Ectodermal cell (in vitro differentiated cells): ENCODE measurements at regions not wholly inside any gene's neighbourhood (a gene's known extent, or its start where the extent isn't known, plus 50 kb on each side); places are given as distances from the start of the nearest gene placed in this dataset.
"Not testable (repeated sequence)": the region's sequence is repeated elsewhere in the genome, so short reads cannot be mapped to it uniquely, and the experiment has no call there.

Experiments used
- H3K27ac ChIP-seq: 2 replicates; pipeline ENCODE4 v1.7.0; 2013; ENCODE audit warnings: mild to moderate bottlenecking, low read depth, low read length; ENCODE audit not compliant: insufficient read depth, poor library complexity, severe bottlenecking
- H3K27me3 ChIP-seq: 2 replicates; pipeline ENCODE4 v1.7.0; 2013; ENCODE audit warnings: mild to moderate bottlenecking, low read length; ENCODE audit not compliant: insufficient read depth, control insufficient read depth, poor library complexity, severe bottlenecking
- H3K36me3 ChIP-seq: one replicate; pipeline ENCODE4 v1.7.0; 2013; ENCODE audit warnings: low read length; ENCODE audit not compliant: control insufficient read depth, insufficient read depth
- H3K4me1 ChIP-seq: one replicate; pipeline ENCODE4 v1.7.0; 2013; ENCODE audit warnings: low read length; ENCODE audit not compliant: control insufficient read depth, insufficient read depth
- H3K4me3 ChIP-seq: 2 replicates; pipeline ENCODE4 v1.7.0; 2013; ENCODE audit warnings: low read depth, low read length, control low read depth; ENCODE audit not compliant: insufficient read depth
- H3K9me3 ChIP-seq: 2 replicates; pipeline ENCODE4 v1.7.0; 2013; ENCODE audit warnings: mild to moderate bottlenecking, low read length, moderate library complexity; ENCODE audit not compliant: control insufficient read depth
- WGBS, 2 experiments: methylation state at CpG; one replicate each; pipeline ENCODE4 v1.1.7; 2013; ENCODE audit warnings: missing lambda C conversion rate in 2 of 2; 5-methylcytosine and 5-hydroxymethylcytosine counted together

DNA sequence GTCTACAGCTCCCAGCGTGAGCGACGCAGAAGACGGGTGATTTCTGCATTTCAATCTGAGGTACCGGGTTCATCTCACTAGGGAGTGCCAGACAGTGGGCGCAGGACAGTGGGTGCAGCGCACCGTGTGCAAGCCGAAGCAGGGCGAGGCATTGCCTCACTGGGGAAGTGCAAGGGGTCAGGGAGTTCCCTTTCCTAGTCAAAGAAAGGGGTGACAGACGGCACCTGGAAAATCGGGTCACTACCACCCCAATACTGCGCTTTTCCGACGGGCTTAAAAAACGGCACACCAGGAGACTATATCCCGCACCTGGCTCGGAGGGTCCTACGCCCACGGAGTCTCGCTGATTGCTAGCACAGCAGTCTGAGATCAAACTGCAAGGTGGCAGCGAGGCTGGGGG is 95.6 kb downstream of the GPX5 start:
- H3K27me3 ChIP-seq, H3K9me3 ChIP-seq, H3K36me3 ChIP-seq, H3K27ac ChIP-seq: not testable (repeated sequence)
- peak overlapping the region; percentile 23 for H3K4me3 ChIP-seq
- peaks cover 16% of the 10 kb centered on the region for H3K4me1 ChIP-seq
- 3 to 4% methylated on average over 15 to 17 of the region's 22 CpGs for WGBS, 2 experiments

DNA sequence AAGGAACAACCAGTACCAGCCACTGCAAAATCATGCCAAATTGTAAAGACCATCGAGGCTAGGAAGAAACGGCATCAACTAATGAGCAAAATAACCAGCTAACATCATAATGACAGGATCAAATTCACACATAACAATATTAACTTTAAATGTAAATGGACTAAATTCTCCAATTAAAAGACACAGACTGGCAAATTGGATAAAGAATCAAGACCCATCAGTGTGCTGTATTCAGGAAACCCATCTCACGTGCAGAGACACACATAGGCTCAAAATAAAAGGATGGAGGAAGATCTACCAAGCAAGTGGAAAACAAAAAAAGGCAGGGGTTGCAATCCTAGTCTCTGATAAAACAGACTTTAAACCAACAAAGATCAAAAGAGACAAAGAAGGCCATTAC is 97.6 kb downstream of the GPX5 start:
- WGBS, 2 experiments, result no CpG with 5 or more reads among the region's 3 CpGs

DNA sequence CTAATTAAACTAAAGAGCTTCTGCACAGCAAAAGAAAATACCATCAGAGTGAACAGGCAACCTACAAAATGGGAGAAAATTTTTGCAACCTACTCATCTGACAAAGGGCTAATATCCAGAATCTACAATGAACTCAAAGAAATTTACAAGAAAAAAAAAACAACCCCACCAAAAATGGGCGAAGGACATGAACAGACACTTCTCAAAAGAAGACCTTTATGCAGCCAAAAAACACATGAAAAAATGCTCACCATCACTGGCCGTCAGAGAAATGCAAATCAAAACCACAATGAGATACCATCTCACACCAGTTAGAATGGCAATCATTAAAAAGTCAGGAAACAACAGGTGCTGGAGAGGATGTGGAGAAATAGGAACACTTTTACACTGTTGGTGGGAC is 100.7 kb downstream of the GPX5 start:
- H3K4me3 ChIP-seq, H3K4me1 ChIP-seq, H3K27me3 ChIP-seq, H3K9me3 ChIP-seq, H3K27ac ChIP-seq, H3K36me3 ChIP-seq: not testable (repeated sequence)
- WGBS, 2 experiments, result 38 to 60% methylated on average over 1 of the region's 2 CpGs

More for the DNA sequence above, 97.6 kb downstream of the GPX5 start:
- H3K27me3 ChIP-seq, H3K4me3 ChIP-seq, H3K36me3 ChIP-seq, H3K27ac ChIP-seq, H3K9me3 ChIP-seq: not testable (repeated sequence)
- H3K4me1 ChIP-seq, result peaks cover 13% of the 10 kb centered on the region

DNA sequence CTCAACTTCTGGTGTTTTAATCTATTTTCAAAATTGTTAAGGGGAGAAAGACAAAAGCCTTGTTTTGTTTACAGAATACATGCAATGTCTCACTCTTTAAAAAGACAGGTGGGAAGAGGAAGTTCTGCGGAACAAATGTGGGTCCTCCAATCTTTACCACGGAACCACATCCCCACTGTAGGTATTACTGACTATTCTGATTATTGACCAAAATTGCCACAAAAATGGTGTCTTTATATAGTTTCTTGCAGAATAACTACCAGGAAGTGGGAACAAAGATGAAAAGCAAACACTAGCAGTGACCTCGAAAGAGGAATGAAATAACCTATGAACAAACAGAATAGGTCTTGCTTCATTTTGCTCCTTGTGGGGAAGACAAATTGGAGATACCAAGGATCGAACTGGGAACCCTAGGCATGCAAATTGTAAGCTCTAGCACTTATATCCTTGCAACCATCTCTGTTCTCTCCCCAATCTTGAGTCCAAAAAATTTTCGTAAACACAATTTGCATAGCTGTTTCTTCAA is 106.7 kb downstream of the GPX5 start:
- Histone ChIP-seq H3K4me3 (no peak overlapping the region), H3K9me3 (no peaks in the 10 kb centered on the region), H3K36me3 (no peaks in the 10 kb centered on the region), H3K4me1 (no peaks in the 10 kb centered on the region), H3K27ac (no peak overlapping the region), H3K27me3 (peaks cover 45% of the 10 kb centered on the region)
- 87 to 92% methylated on average over 4 to 5 of the region's 5 CpGs for WGBS, 2 experiments

DNA sequence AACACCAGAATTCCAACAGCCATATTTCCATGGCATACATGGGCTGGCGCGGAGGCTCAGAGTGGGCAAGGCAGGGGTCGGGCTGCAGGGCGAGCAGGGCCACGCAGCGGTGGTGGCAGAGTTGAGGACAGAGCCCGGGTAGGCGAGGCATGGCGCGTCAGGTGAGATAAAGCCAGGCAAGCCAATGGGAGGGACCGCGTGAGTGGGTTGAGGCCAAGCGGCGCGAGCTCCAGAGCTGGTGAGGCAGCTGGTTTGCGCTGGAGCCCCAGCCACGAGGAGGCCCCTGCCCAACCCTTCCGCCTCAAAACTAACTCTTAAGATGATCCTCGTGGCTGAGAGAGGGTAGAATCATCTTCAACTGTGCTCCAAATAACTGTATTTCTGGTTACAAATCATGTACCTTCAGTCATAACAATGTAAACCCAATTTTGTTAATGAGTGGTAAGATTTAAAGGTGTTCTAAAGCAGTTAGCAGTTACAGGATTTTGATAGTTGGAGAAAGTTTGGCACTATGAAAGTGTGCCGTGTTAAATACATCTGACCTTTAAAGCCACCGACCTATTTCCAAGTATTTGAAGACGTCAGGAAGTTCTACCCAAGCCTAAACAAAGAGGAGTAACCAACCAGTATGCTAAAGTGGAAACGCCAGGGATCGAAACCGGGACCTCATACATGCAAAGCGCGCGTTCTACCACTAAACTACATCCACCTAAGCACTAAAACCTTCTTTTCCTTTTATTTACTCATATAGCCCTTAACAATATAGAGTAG is 107.9 kb downstream of the GPX5 start:
- Histone ChIP-seq H3K4me1 (no peaks in the 10 kb centered on the region), H3K9me3 (no peaks in the 10 kb centered on the region), H3K27ac (no peak overlapping the region), H3K4me3 (no peak overlapping the region), H3K27me3 (peaks cover 45% of the 10 kb centered on the region), H3K36me3 (no peaks in the 10 kb centered on the region)
- 95% methylated on average over 28 of the region's 28 CpGs for WGBS, 2 experiments

DNA sequence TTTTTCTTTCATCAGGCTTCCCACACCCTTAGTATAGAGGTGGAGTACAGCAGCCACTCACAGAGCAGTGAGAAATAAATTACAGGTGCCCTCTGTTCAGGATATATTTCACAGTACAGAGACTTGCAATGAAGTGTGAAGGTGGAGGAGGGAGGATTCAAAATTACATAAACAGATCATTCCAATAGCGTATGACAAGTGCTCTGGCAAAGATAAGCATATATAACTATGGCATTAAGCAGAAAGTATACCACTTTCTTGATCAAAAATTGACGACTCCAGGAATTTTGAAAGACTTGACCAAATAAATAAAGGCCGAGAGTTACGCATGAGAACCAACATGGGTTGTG is 108.7 kb downstream of the GPX5 start:
- H3K27ac ChIP-seq, result no peak overlapping the region
- H3K27me3 ChIP-seq, result peaks cover 45% of the 10 kb centered on the region
- WGBS, 2 experiments, result 21 to 38% methylated on average over 3 to 4 of the region's 4 CpGs
- H3K4me3 ChIP-seq, result peak overlapping the region; percentile 61
- H3K36me3 ChIP-seq, result no peaks in the 10 kb centered on the region
- H3K4me1 ChIP-seq, result no peaks in the 10 kb centered on the region
- H3K9me3 ChIP-seq, result no peaks in the 10 kb centered on the region

DNA sequence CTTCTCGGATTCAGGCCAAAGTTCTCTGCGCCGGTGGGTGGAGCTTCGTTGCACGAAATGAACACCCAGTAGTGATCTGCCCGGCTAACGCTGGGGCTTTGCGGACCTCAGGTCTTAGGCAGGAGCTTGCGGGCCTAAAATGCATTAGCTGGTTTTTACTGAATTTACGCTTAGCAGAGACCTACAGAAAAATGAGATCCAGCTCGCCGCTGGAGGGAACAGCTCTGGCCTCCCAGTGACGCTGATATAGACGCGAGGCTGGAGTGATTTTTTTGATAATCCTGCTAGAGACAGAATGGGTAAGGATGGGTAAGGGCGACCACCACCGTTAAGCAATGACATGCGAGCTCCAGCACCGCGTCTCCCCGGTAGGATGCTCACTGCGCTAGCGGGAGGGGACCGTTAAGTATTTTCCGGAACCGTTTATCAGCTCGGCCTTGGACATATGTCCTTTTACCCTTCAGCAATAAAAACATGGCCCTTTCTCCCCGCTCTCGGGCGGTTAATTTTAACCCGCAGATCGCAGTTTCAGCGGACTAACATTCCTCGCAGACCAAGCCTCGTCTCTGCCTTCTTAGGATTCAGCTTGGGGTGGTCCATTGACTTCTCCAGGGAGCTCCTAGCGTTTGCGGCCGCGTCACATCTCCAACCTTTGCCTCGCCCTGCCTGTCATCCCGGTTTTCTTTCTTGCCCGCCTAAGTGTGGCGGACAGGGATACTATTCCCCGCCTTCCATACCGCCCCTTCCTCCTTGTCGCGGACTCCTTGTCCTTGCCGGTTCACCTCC is 109.3 kb downstream of the GPX5 start:
- no peaks in the 10 kb centered on the region for H3K4me1 ChIP-seq
- WGBS, 2 experiments, result 1% methylated on average over 48 of the region's 48 CpGs

DNA sequence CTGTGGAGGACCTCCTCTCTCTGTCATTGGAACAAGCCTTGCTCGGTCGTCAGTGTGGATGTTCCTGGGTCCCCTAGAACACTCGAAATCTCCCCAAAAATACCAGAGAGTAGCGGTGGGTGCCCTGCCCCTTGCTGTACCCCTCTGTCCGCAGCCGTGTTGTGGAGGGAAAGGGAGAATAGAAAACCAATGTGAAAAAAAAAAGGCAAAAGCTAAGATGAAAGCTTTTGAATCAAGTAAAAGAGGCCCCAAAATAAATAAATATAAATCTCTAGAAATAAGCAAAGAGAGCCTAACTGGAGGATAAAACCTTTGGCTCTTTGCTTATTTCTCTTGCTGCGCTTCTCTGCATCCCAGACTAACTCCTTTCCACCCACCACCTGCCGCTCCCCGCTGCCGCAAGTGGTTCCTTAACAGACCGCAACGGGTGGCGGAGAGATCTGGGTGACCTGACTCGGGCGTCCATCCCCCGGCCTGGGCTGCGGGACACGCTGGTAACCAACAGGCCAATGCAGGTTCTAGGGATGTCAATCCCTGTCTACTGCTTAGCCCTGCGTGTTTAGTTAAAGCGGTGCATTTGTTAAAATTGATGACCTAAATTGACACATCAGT is 110.0 kb downstream of the GPX5 start:
- H3K4me1 ChIP-seq, result no peaks in the 10 kb centered on the region
- 2 to 3% methylated on average over 19 to 20 of the region's 20 CpGs for WGBS, 2 experiments
- peak overlapping the region; percentile 61 for H3K4me3 ChIP-seq
- no peak overlapping the region for H3K27ac ChIP-seq
- no peaks in the 10 kb centered on the region for H3K9me3 ChIP-seq
- no peaks in the 10 kb centered on the region for H3K36me3 ChIP-seq
- H3K27me3 ChIP-seq, result peaks cover 45% of the 10 kb centered on the region

More for the DNA sequence above, 109.3 kb downstream of the GPX5 start:
- Histone ChIP-seq H3K27ac (no peak overlapping the region), H3K27me3 (peaks cover 45% of the 10 kb centered on the region), H3K36me3 (no peaks in the 10 kb centered on the region), H3K4me3 (peak overlapping the region; percentile 61), H3K9me3 (no peaks in the 10 kb centered on the region)

DNA sequence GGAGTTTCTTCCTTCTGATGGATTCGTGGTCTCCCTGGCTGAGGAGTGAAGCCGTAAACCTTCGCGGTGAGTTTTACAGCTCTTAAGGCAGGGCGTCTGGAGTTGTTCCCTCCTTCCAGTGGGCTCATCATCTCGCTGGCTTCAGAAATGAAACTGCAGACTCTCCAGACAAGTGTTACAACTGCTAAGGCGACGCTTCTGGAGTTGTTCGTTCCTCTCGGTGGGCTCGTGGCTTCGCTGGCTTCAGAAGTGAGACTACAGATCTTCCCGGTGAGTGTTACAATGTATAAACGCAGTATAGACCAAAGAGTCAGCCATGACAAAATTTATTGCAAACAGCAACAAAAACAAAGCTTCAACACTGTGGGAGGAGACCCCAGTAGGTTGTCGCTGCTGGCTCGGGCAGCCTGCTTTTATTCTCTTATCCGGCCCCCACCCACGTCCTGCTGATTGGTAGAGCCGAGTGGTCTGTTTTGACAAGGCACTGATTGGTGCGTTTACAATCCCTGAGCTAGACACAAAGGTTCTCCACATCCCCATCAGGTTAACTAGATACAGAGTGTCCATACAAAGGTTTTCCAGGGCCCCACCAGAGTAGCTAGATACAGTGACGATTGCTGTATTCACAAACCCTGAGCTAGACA is 113.2 kb downstream of the GPX5 start:
- WGBS, 2 experiments, result 92 to 93% methylated on average over 21 of the region's 21 CpGs

More for the DNA sequence above, 113.2 kb downstream of the GPX5 start:
- no peaks in the 10 kb centered on the region for H3K36me3 ChIP-seq
- H3K27ac ChIP-seq, result no peak overlapping the region
- H3K4me1 ChIP-seq, result no peaks in the 10 kb centered on the region
- H3K4me3 ChIP-seq, result no peak overlapping the region
- H3K9me3 ChIP-seq, result no peaks in the 10 kb centered on the region
- peaks cover 33% of the 10 kb centered on the region for H3K27me3 ChIP-seq
